HCT116 (cell line): ENCODE measurements at regions not wholly inside any gene's neighbourhood (a gene's known extent, or its start where the extent isn't known, plus 50 kb on each side); places are given as distances from the start of the nearest gene placed in this dataset.

Experiments
- CBX3 ChIP-seq: IDR thresholded peaks from 2 replicates; pipeline ENCODE4 v1.6.1; 2012; ENCODE audit warnings: low read depth
- ELF1 ChIP-seq: IDR thresholded peaks from 2 replicates; pipeline ENCODE4 v1.6.1; 2012; ENCODE audit warnings: low read depth, borderline replicate concordance
- FOSL1 ChIP-seq: IDR thresholded peaks from 2 replicates; pipeline ENCODE4 v1.6.1; 2012; ENCODE audit warnings: low read depth
- POLR2A ChIP-seq: IDR thresholded peaks from 2 replicates; pipeline ENCODE4 v1.7.0; 2011; ENCODE audit warnings: borderline replicate concordance; ENCODE audit not compliant: insufficient read depth, insufficient read length; ENCODE audit errors: extremely low read depth
- POLR2AphosphoS5 ChIP-seq: IDR thresholded peaks from 2 replicates; pipeline ENCODE4 v1.6.1; 2011; ENCODE audit warnings: mild to moderate bottlenecking, low read depth, low read length, moderate library complexity
- RAD21 ChIP-seq: IDR thresholded peaks from 2 replicates; pipeline ENCODE4 v1.6.1; 2012; ENCODE audit warnings: low read depth, mild to moderate bottlenecking
- ZNF274 ChIP-seq: fragments of 200-500 bp; sonication (Bioruptor generic); IDR thresholded peaks from 2 replicates; pipeline ENCODE4 v1.6.1; 2014; ENCODE audit warnings: mild to moderate bottlenecking, low read depth, low read length, inconsistent platforms
- TF ChIP-seq, protein P1 (sequence below), 3 experiments: fragments of 200-600 bp in 1 of 3; sonication (generic) in 1 of 3; IDR thresholded peaks in 2 of 3; conservative IDR thresholded peaks in 1 of 3; 2 replicates each; pipeline ENCODE4 v1.5.1; 2012 to 2017; ENCODE audit warnings: low read depth in 2 of 3, low read length in 2 of 3, antibody characterized with exemption in 1 of 3, borderline replicate concordance in 1 of 3, control low read depth in 1 of 3, mild to moderate bottlenecking in 1 of 3, mixed read lengths in 1 of 3, mixed run types in 1 of 3, moderate library complexity in 1 of 3; ENCODE audit not compliant: insufficient read depth in 1 of 3
- TF ChIP-seq, protein P2 (sequence below): IDR thresholded peaks from 2 replicates; pipeline ENCODE4 v1.6.1; 2012
- TF ChIP-seq, protein P3 (sequence below): IDR thresholded peaks from 2 replicates; pipeline ENCODE4 v1.6.1; 2012; ENCODE audit warnings: low read depth

DNA sequence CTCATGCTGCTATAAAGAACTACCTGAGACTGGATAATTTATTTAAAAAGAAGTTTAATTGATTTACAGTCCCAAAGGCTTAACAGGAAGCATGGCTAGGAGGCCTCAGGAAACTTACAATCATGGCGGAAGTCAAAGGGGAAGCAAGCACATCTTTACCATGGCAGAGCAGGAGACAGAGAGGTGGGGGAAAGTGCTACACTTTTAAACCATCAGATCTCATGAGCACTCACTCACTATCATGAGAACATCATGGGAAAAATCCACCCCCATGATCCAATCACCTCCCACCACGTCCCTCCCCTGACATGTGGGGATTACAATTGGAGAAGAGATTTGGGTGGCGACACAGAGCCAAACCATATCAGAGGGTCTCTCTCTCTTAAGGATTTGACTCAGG lies 108.6 kb upstream of the PODXL start:
- TF ChIP-seq, protein P1, sequence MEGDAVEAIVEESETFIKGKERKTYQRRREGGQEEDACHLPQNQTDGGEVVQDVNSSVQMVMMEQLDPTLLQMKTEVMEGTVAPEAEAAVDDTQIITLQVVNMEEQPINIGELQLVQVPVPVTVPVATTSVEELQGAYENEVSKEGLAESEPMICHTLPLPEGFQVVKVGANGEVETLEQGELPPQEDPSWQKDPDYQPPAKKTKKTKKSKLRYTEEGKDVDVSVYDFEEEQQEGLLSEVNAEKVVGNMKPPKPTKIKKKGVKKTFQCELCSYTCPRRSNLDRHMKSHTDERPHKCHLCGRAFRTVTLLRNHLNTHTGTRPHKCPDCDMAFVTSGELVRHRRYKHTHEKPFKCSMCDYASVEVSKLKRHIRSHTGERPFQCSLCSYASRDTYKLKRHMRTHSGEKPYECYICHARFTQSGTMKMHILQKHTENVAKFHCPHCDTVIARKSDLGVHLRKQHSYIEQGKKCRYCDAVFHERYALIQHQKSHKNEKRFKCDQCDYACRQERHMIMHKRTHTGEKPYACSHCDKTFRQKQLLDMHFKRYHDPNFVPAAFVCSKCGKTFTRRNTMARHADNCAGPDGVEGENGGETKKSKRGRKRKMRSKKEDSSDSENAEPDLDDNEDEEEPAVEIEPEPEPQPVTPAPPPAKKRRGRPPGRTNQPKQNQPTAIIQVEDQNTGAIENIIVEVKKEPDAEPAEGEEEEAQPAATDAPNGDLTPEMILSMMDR (IDR thresholded peaks at IDR 0.05 in 2 of 3, conservative IDR thresholded peaks at IDR 0.05 in 1 of 3; ENCODE audit: borderline replicate concordance in 1 of 3, insufficient read depth in 1 of 3, low read depth in 2 of 3, low read length in 2 of 3) = no peak
- TF ChIP-seq, protein P2, sequence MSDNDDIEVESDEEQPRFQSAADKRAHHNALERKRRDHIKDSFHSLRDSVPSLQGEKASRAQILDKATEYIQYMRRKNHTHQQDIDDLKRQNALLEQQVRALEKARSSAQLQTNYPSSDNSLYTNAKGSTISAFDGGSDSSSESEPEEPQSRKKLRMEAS = no peak
- TF ChIP-seq, protein P3, sequence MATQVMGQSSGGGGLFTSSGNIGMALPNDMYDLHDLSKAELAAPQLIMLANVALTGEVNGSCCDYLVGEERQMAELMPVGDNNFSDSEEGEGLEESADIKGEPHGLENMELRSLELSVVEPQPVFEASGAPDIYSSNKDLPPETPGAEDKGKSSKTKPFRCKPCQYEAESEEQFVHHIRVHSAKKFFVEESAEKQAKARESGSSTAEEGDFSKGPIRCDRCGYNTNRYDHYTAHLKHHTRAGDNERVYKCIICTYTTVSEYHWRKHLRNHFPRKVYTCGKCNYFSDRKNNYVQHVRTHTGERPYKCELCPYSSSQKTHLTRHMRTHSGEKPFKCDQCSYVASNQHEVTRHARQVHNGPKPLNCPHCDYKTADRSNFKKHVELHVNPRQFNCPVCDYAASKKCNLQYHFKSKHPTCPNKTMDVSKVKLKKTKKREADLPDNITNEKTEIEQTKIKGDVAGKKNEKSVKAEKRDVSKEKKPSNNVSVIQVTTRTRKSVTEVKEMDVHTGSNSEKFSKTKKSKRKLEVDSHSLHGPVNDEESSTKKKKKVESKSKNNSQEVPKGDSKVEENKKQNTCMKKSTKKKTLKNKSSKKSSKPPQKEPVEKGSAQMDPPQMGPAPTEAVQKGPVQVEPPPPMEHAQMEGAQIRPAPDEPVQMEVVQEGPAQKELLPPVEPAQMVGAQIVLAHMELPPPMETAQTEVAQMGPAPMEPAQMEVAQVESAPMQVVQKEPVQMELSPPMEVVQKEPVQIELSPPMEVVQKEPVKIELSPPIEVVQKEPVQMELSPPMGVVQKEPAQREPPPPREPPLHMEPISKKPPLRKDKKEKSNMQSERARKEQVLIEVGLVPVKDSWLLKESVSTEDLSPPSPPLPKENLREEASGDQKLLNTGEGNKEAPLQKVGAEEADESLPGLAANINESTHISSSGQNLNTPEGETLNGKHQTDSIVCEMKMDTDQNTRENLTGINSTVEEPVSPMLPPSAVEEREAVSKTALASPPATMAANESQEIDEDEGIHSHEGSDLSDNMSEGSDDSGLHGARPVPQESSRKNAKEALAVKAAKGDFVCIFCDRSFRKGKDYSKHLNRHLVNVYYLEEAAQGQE = no peak
- TF ChIP-seq POLR2AphosphoS5 (no peak), POLR2A (no peak), CBX3 (no peak), RAD21 (no peak), FOSL1 (no peak), ELF1 (no peak), ZNF274 (no peak)
